ENCODE measurements at regions not wholly inside any gene's neighbourhood (a gene's known extent, or its start where the extent isn't known, plus 50 kb on each side); places are given as distances from the start of the nearest gene placed in this dataset.
"Not testable (repeated sequence)": the region's sequence is repeated elsewhere in the genome, so short reads cannot be mapped to it uniquely, and the experiment has no call there.

- no peak for DNase-seq (ENCODE audit: low read depth in 4 of 6, low spot score in 6 of 6)
- whole genome bisulfite sequencing (ENCODE audit: insufficient coverage): 80% methylated on average over 1 of the region's 1 CpG
- Histone ChIP-seq H3K27ac (ENCODE audit: low read depth, low read length) (no peak overlapping the region), H3K36me3 (ENCODE audit: control insufficient read depth, insufficient read depth, low read length) (no peaks in the 10 kb centered on the region), H3K4me3 (ENCODE audit: low read depth, low read length) (no peak overlapping the region), H3K4me1 (ENCODE audit: control insufficient read depth, insufficient read depth, low read length) (no peaks in the 10 kb centered on the region), H3K27me3 (ENCODE audit: control insufficient read depth, insufficient read depth, low read length) (no peaks in the 10 kb centered on the region), H3K9me3 (ENCODE audit: control insufficient read depth, insufficient read depth, low read length) (peaks cover 5% of the 10 kb centered on the region)
Observed at GRCh38 chr16:35565626-35566025, 2106.2 kb downstream of the TP53TG3F start.

- no peak overlapping the region for H3K4me3 ChIP-seq (ENCODE audit: low read depth, low read length)
- H3K4me1 ChIP-seq (ENCODE audit: control insufficient read depth, insufficient read depth, low read length): no peaks in the 10 kb centered on the region
- H3K36me3 ChIP-seq (ENCODE audit: control insufficient read depth, insufficient read depth, low read length): no peaks in the 10 kb centered on the region
- no peak for DNase-seq (ENCODE audit: low read depth in 4 of 6, low spot score in 6 of 6)
- no peaks in the 10 kb centered on the region for H3K27me3 ChIP-seq (ENCODE audit: control insufficient read depth, insufficient read depth, low read length)
- no peak overlapping the region for H3K27ac ChIP-seq (ENCODE audit: low read depth, low read length)
- peaks cover 12% of the 10 kb centered on the region for H3K9me3 ChIP-seq (ENCODE audit: control insufficient read depth, insufficient read depth, low read length)
Observed at GRCh38 chr16:35569413-35569812, 2110.0 kb downstream of the TP53TG3F start.

GRCh38 chr16:35570946-35571345 lies 2111.5 kb downstream of the TP53TG3F start:
- Histone ChIP-seq H3K27me3 (ENCODE audit: control insufficient read depth, insufficient read depth, low read length) (no peaks in the 10 kb centered on the region), H3K4me3 (ENCODE audit: low read depth, low read length) (no peak overlapping the region), H3K27ac (ENCODE audit: low read depth, low read length) (no peak overlapping the region), H3K9me3 (ENCODE audit: control insufficient read depth, insufficient read depth, low read length) (peaks cover 12% of the 10 kb centered on the region), H3K4me1 (ENCODE audit: control insufficient read depth, insufficient read depth, low read length) (no peaks in the 10 kb centered on the region), H3K36me3 (ENCODE audit: control insufficient read depth, insufficient read depth, low read length) (no peaks in the 10 kb centered on the region)
- no peak for DNase-seq (ENCODE audit: low read depth in 4 of 6, low spot score in 6 of 6)
- 20% methylated on average over 2 of the region's 2 CpGs for WGBS (ENCODE audit: insufficient coverage)

GRCh38 chr16:35572186-35572585 lies 2112.8 kb downstream of the TP53TG3F start:
- Histone ChIP-seq H3K4me3 (ENCODE audit: low read depth, low read length) (no peak overlapping the region), H3K27me3 (ENCODE audit: control insufficient read depth, insufficient read depth, low read length) (no peaks in the 10 kb centered on the region), H3K4me1 (ENCODE audit: control insufficient read depth, insufficient read depth, low read length) (no peaks in the 10 kb centered on the region), H3K9me3 (ENCODE audit: control insufficient read depth, insufficient read depth, low read length) (peaks cover 12% of the 10 kb centered on the region), H3K27ac (ENCODE audit: low read depth, low read length) (no peak overlapping the region), H3K36me3 (ENCODE audit: control insufficient read depth, insufficient read depth, low read length) (no peaks in the 10 kb centered on the region)
- DNase-seq (ENCODE audit: low read depth in 4 of 6, low spot score in 6 of 6): no peak
- no CpG with 5 or more reads among the region's 3 CpGs for WGBS (ENCODE audit: insufficient coverage)

GRCh38 chr16:35573407-35573806 lies 2114.0 kb downstream of the TP53TG3F start:
- 80% methylated on average over 8 of the region's 12 CpGs for WGBS (ENCODE audit: insufficient coverage)
- Histone ChIP-seq H3K36me3 (ENCODE audit: control insufficient read depth, insufficient read depth, low read length) (no peaks in the 10 kb centered on the region), H3K9me3 (ENCODE audit: control insufficient read depth, insufficient read depth, low read length) (peaks cover 9% of the 10 kb centered on the region), H3K27me3 (ENCODE audit: control insufficient read depth, insufficient read depth, low read length) (no peaks in the 10 kb centered on the region), H3K27ac (ENCODE audit: low read depth, low read length) (no peak overlapping the region), H3K4me1 (ENCODE audit: control insufficient read depth, insufficient read depth, low read length) (no peaks in the 10 kb centered on the region), H3K4me3 (ENCODE audit: low read depth, low read length) (no peak overlapping the region)
- DNase-seq (ENCODE audit: low read depth in 4 of 6, low spot score in 6 of 6): no peak

GRCh38 chr16:35574011-35574410 lies 2114.6 kb downstream of the TP53TG3F start:
- peaks cover 9% of the 10 kb centered on the region for H3K9me3 ChIP-seq (ENCODE audit: control insufficient read depth, insufficient read depth, low read length)
- H3K27ac ChIP-seq (ENCODE audit: low read depth, low read length): no peak overlapping the region
- no peaks in the 10 kb centered on the region for H3K27me3 ChIP-seq (ENCODE audit: control insufficient read depth, insufficient read depth, low read length)
- H3K4me1 ChIP-seq (ENCODE audit: control insufficient read depth, insufficient read depth, low read length): no peaks in the 10 kb centered on the region
- no peak overlapping the region for H3K4me3 ChIP-seq (ENCODE audit: low read depth, low read length)
- no peak for DNase-seq (ENCODE audit: low read depth in 4 of 6, low spot score in 6 of 6)
- no peaks in the 10 kb centered on the region for H3K36me3 ChIP-seq (ENCODE audit: control insufficient read depth, insufficient read depth, low read length)
- WGBS (ENCODE audit: insufficient coverage): 50% methylated on average over 29 of the region's 29 CpGs

GRCh38 chr16:35574454-35575431 lies 2115.3 kb downstream of the TP53TG3F start:
- Histone ChIP-seq H3K9me3 (ENCODE audit: control insufficient read depth, insufficient read depth, low read length) (peaks cover 10% of the 10 kb centered on the region), H3K27ac (ENCODE audit: low read depth, low read length) (no peak overlapping the region), H3K27me3 (ENCODE audit: control insufficient read depth, insufficient read depth, low read length) (no peaks in the 10 kb centered on the region), H3K4me3 (ENCODE audit: low read depth, low read length) (no peak overlapping the region), H3K4me1 (ENCODE audit: control insufficient read depth, insufficient read depth, low read length) (no peaks in the 10 kb centered on the region), H3K36me3 (ENCODE audit: control insufficient read depth, insufficient read depth, low read length) (no peaks in the 10 kb centered on the region)
- DNase-seq (ENCODE audit: low read depth in 4 of 6, low spot score in 6 of 6): no peak
- 50% methylated on average over 48 of the region's 60 CpGs for WGBS (ENCODE audit: insufficient coverage)

GRCh38 chr16:35575432-35575821 lies 2116.0 kb downstream of the TP53TG3F start:
- H3K27me3 ChIP-seq (ENCODE audit: control insufficient read depth, insufficient read depth, low read length): no peaks in the 10 kb centered on the region
- H3K9me3 ChIP-seq (ENCODE audit: control insufficient read depth, insufficient read depth, low read length): peaks cover 13% of the 10 kb centered on the region
- DNase-seq (ENCODE audit: low read depth in 4 of 6, low spot score in 6 of 6): no peak
- H3K4me3 ChIP-seq (ENCODE audit: low read depth, low read length): no peak overlapping the region
- H3K36me3 ChIP-seq (ENCODE audit: control insufficient read depth, insufficient read depth, low read length): no peaks in the 10 kb centered on the region
- H3K4me1 ChIP-seq (ENCODE audit: control insufficient read depth, insufficient read depth, low read length): no peaks in the 10 kb centered on the region
- H3K27ac ChIP-seq (ENCODE audit: low read depth, low read length): no peak overlapping the region
- WGBS (ENCODE audit: insufficient coverage): 66% methylated on average over 17 of the region's 17 CpGs

GRCh38 chr16:35585411-35585810 lies 2126.0 kb downstream of the TP53TG3F start:
- DNase-seq (ENCODE audit: low read depth in 4 of 6, low spot score in 6 of 6): no peak
- Histone ChIP-seq H3K36me3 (ENCODE audit: control insufficient read depth, insufficient read depth, low read length) (no peaks in the 10 kb centered on the region), H3K27ac (ENCODE audit: low read depth, low read length) (no peak overlapping the region), H3K4me3 (ENCODE audit: low read depth, low read length) (no peak overlapping the region), H3K4me1 (ENCODE audit: control insufficient read depth, insufficient read depth, low read length) (no peaks in the 10 kb centered on the region), H3K9me3 (ENCODE audit: control insufficient read depth, insufficient read depth, low read length) (peaks cover 3% of the 10 kb centered on the region), H3K27me3 (ENCODE audit: control insufficient read depth, insufficient read depth, low read length) (no peaks in the 10 kb centered on the region)
- WGBS (ENCODE audit: insufficient coverage): no CpG with 5 or more reads among the region's 1 CpG

GRCh38 chr16:35590913-35591312 lies 2131.5 kb downstream of the TP53TG3F start:
- not testable (repeated sequence) for H3K4me1 ChIP-seq (ENCODE audit: control insufficient read depth, insufficient read depth, low read length); H3K36me3 ChIP-seq (ENCODE audit: control insufficient read depth, insufficient read depth, low read length); H3K9me3 ChIP-seq (ENCODE audit: control insufficient read depth, insufficient read depth, low read length); H3K27ac ChIP-seq (ENCODE audit: low read depth, low read length); DNase-seq (ENCODE audit: low read depth in 4 of 6, low spot score in 6 of 6); H3K4me3 ChIP-seq (ENCODE audit: low read depth, low read length); H3K27me3 ChIP-seq (ENCODE audit: control insufficient read depth, insufficient read depth, low read length)
- 59% methylated on average over 6 of the region's 7 CpGs for WGBS (ENCODE audit: insufficient coverage)

All from spinal cord (tissue), 9 donors.